ENCODE measurements at regions not wholly inside any gene's neighbourhood (a gene's known extent, or its start where the extent isn't known, plus 50 kb on each side); places are given as distances from the start of the nearest gene placed in this dataset.

- no peak for DNase-seq
Observed at GRCh38 chr7:25930492-25931048, 221.4 kb upstream of the NFE2L3 start.

GRCh38 chr7:25931156-25931555 lies 220.8 kb upstream of the NFE2L3 start:
- no peak for DNase-seq

GRCh38 chr7:25933921-25934320 lies 218.1 kb upstream of the NFE2L3 start:
- DNase-seq, result no peak

GRCh38 chr7:25940086-25940906 lies 211.7 kb upstream of the NFE2L3 start:
- no peak for DNase-seq

- DNase-seq, result no peak
Observed at GRCh38 chr7:25944777-25945515, 207.1 kb upstream of the NFE2L3 start.

- no peak for DNase-seq
Observed at GRCh38 chr7:25945608-25946007, 206.4 kb upstream of the NFE2L3 start.

GRCh38 chr7:25946181-25946580 lies 205.8 kb upstream of the NFE2L3 start:
- no peak for DNase-seq

GRCh38 chr7:25947669-25948516 lies 204.1 kb upstream of the NFE2L3 start:
- DNase-seq, result no peak

GRCh38 chr7:25949736-25950487 lies 202.1 kb upstream of the NFE2L3 start:
- no peak for DNase-seq

GRCh38 chr7:25950488-25951413 lies 201.2 kb upstream of the NFE2L3 start:
- peak; percentile 86 for DNase-seq

- peak; percentile 67 for DNase-seq
Observed at GRCh38 chr7:25951414-25952260, 200.4 kb upstream of the NFE2L3 start.

GRCh38 chr7:25952261-25953057 lies 199.5 kb upstream of the NFE2L3 start:
- no peak for DNase-seq

- DNase-seq, result no peak
Observed at GRCh38 chr7:25953859-25954258, 198.1 kb upstream of the NFE2L3 start.

GRCh38 chr7:25954395-25954794 lies 197.6 kb upstream of the NFE2L3 start:
- no peak for DNase-seq

- DNase-seq, result no peak
Observed at GRCh38 chr7:25959168-25959734, 192.7 kb upstream of the NFE2L3 start.

GRCh38 chr7:25963733-25964132 lies 188.3 kb upstream of the NFE2L3 start:
- no peak for DNase-seq

- no peak for DNase-seq
Observed at GRCh38 chr7:25964483-25964991, 187.5 kb upstream of the NFE2L3 start.

GRCh38 chr7:25965405-25966123 lies 186.4 kb upstream of the NFE2L3 start:
- DNase-seq, result no peak
